K562 (cell line): ENCODE measurements at regions not wholly inside any gene's neighbourhood (a gene's known extent, or its start where the extent isn't known, plus 50 kb on each side); places are given as distances from the start of the nearest gene placed in this dataset.

Experiments used
- ATAC-seq: fragments of 200-7000 bp; cut with Tn5 transposase; 3 replicates; pipeline ENCODE4 v1.9.1; 2020; ENCODE audit warnings: moderate library complexity
- BruUV-seq: library from RNA; stranded (reverse); fragments of 400-500 nt; replicated peaks from 2 replicates; lab custom pipeline; 2021; lab: Mats Ljungman, UMichigan
- CTCF ChIA-PET: fragments of 300-600 bp; formaldehyde crosslinking; extraction: SDS; loops from one replicate; lab custom pipeline; 2021; ENCODE audit warnings: low intra/inter-chr PET ratio; lab: Yijun Ruan, JAX
- POLR2A ChIA-PET: fragments of 300-600, 350-650 bp; sonication (Branson Sonifier 250); formaldehyde crosslinking; extraction: SDS; loops from one replicate; lab custom pipeline; 2021; ENCODE audit warnings: antibody characterized with exemption, inconsistent platforms; lab: Yijun Ruan, JAX
- DNase-seq, 4 experiments: peaks; one replicate each; pipeline versions ENCODE4 v3.0.0 to v3.0.0-alpha.2; 2011 to 2018; ENCODE audit warnings: low spot score in 3 of 4, mixed read lengths in 3 of 4; ENCODE audit errors: extremely low read depth in 1 of 4
- FAIRE-seq: peaks from 2 replicates; lab custom pipeline; 2011; peaks lifted over from hg19 to GRCh38; lab: Jason Lieb, UNC
- H2AFZ ChIP-seq: 2 replicates; pipeline ENCODE4 v1.6.0; 2011; ENCODE audit warnings: low read depth, low read length, control low read depth, inconsistent platforms
- H3K27ac ChIP-seq: fragments of 200-600 bp; 3 replicates; pipeline ENCODE4 v1.8.0; 2011; ENCODE audit warnings: low read depth, mild to moderate bottlenecking, control low read depth, inconsistent platforms, low read length, moderate library complexity, mixed read lengths; ENCODE audit errors: extremely low read depth
- H3K27me3 ChIP-seq, 2 experiments: fragments of 300-600 bp in 1 of 2; 2 replicates in 1 of 2; 3 replicates in 1 of 2; pipeline versions ENCODE4 v1.6.0 to v1.8.0; 2011; ENCODE audit warnings: inconsistent platforms in 2 of 2, low read length in 2 of 2, mild to moderate bottlenecking in 1 of 2, mixed read lengths in 1 of 2, moderate library complexity in 1 of 2; ENCODE audit not compliant: control insufficient read depth in 2 of 2, insufficient read depth in 2 of 2
- H3K36me3 ChIP-seq: fragments of 300-600 bp; 3 replicates; pipeline ENCODE4 v1.8.0; 2011; ENCODE audit warnings: mild to moderate bottlenecking, low read length, inconsistent platforms; ENCODE audit not compliant: control insufficient read depth, insufficient read depth
- H3K4me1 ChIP-seq, 2 experiments: fragments of 200-600 bp in 1 of 2; replicated peaks in 1 of 2; 2 replicates in 1 of 2; 3 replicates in 1 of 2; pipeline versions ENCODE4 v1.5.1 to v1.8.0; 2011; ENCODE audit warnings: inconsistent platforms in 2 of 2, low read length in 2 of 2, mild to moderate bottlenecking in 1 of 2, mixed read lengths in 1 of 2, moderate library complexity in 1 of 2; ENCODE audit not compliant: control insufficient read depth in 2 of 2, insufficient read depth in 2 of 2
- H3K4me2 ChIP-seq: 2 replicates; pipeline ENCODE4 v1.6.1; 2011; ENCODE audit warnings: low read length, control low read depth, inconsistent platforms, mixed read lengths; ENCODE audit not compliant: insufficient read depth
- H3K4me3 ChIP-seq: fragments of 200-600 bp; sonication (generic), shearing (Covaris generic); 2 replicates; pipeline ENCODE4 v1.5.1; 2016; ENCODE audit warnings: control low read depth, inconsistent platforms
- H3K79me2 ChIP-seq: fragments of 200-600 bp; 3 replicates; pipeline ENCODE4 v1.8.0; 2011; ENCODE audit warnings: low read length, inconsistent platforms; ENCODE audit not compliant: control insufficient read depth, insufficient read depth
- H3K9ac ChIP-seq, 2 experiments: 2 replicates each; pipeline versions ENCODE4 v1.6.0 to v1.6.1; 2011; ENCODE audit warnings: low read depth in 2 of 2, low read length in 2 of 2, control low read depth in 1 of 2, inconsistent platforms in 1 of 2, mild to moderate bottlenecking in 1 of 2, mixed read lengths in 1 of 2; ENCODE audit not compliant: insufficient read depth in 1 of 2
- H3K9me1 ChIP-seq: one replicate; pipeline ENCODE4 v1.6.0; 2011; ENCODE audit warnings: inconsistent platforms, mild to moderate bottlenecking, low read length, moderate library complexity; ENCODE audit not compliant: control insufficient read depth, insufficient read depth
- H3K9me3 ChIP-seq: replicated peaks from 2 replicates; pipeline ENCODE4 v1.5.1; 2011; ENCODE audit warnings: low read depth, low read length, inconsistent platforms; ENCODE audit not compliant: control insufficient read depth, insufficient read depth
- H4K20me1 ChIP-seq: replicated peaks from 2 replicates; pipeline ENCODE4 v1.6.1; 2011; ENCODE audit warnings: low read length, inconsistent platforms, mixed read lengths; ENCODE audit not compliant: control insufficient read depth, insufficient read depth
- DDX20 ChIP-seq: fragments of 450-650 bp; IDR thresholded peaks from 2 replicates; pipeline ENCODE4 v1.6.1; 2016; ENCODE audit warnings: missing genetic modification characterization, low read depth, mild to moderate bottlenecking, missing compliant biosample characterization, moderate library complexity
- FOXA1 ChIP-seq: fragments of 450-650 bp; IDR thresholded peaks from 2 replicates; pipeline ENCODE4 v1.6.1; 2016; ENCODE audit warnings: mild to moderate bottlenecking, borderline replicate concordance
- KDM1A ChIP-seq, 2 experiments: fragments of 450-650 bp; IDR thresholded peaks; 2 replicates each; pipeline ENCODE4 v1.6.1; 2016; ENCODE audit warnings: mild to moderate bottlenecking in 2 of 2
- KDM4B ChIP-seq, 2 experiments: fragments of 450-650 bp in 1 of 2; sonication (generic) in 1 of 2; IDR thresholded peaks; 2 replicates each; pipeline ENCODE4 v1.6.1; 2016 to 2017; ENCODE audit warnings: borderline replicate concordance in 2 of 2, antibody characterized with exemption in 1 of 2, low read depth in 1 of 2, mild to moderate bottlenecking in 1 of 2
- KLF10 ChIP-seq: fragments of 250-450 bp; sonication (Bioruptor Pico); IDR thresholded peaks from 2 replicates; pipeline ENCODE4 v1.6.1; 2021; ENCODE audit warnings: matching md5 sums
- NCOA2 ChIP-seq, 2 experiments: fragments of 450-650 bp; IDR thresholded peaks; 2 replicates each; pipeline ENCODE4 v1.6.1; 2018; ENCODE audit warnings: mild to moderate bottlenecking in 2 of 2, moderate library complexity in 1 of 2; ENCODE audit not compliant: partially characterized antibody in 2 of 2
- NKRF ChIP-seq: fragments of 450-650 bp; IDR thresholded peaks from 2 replicates; pipeline ENCODE4 v1.6.1; 2016; ENCODE audit warnings: borderline replicate concordance
- NR2C1 ChIP-seq, 2 experiments: fragments of 450-650 bp; IDR thresholded peaks; 2 replicates each; pipeline ENCODE4 v1.6.1; 2017; ENCODE audit warnings: mild to moderate bottlenecking in 2 of 2, antibody characterized with exemption in 1 of 2, inconsistent platforms in 1 of 2, missing compliant biosample characterization in 1 of 2, missing genetic modification characterization in 1 of 2
- NR3C1 ChIP-seq: sonication (generic); formaldehyde crosslinking; IDR thresholded peaks from 2 replicates; pipeline ENCODE4 v1.8.1; 2022; ENCODE audit warnings: missing genetic modification reagents
- NUFIP1 ChIP-seq: fragments of 450-650 bp; IDR thresholded peaks from 2 replicates; pipeline ENCODE4 v1.6.1; 2018; ENCODE audit not compliant: partially characterized antibody
- SMARCE1 ChIP-seq: fragments of 450-650 bp; IDR thresholded peaks from 2 replicates; pipeline ENCODE4 v1.7.1; 2016; ENCODE audit warnings: mild to moderate bottlenecking
- TAF7 ChIP-seq: fragments of 450-650 bp; IDR thresholded peaks from 2 replicates; pipeline ENCODE4 v1.6.1; 2016; ENCODE audit warnings: missing genetic modification characterization, missing compliant biosample characterization
- U2AF1 ChIP-seq: fragments of 200-400 bp; formaldehyde crosslinking; optimal IDR thresholded peaks from 2 replicates; pipeline ENCODE3; 2017; ENCODE audit warnings: mild to moderate bottlenecking, low read depth, low read length, moderate library complexity
- ZNF121 ChIP-seq: sonication (generic); formaldehyde crosslinking; conservative IDR thresholded peaks from 2 replicates; pipeline ENCODE4 v1.8.0; 2022; ENCODE audit warnings: missing genetic modification reagents
- WGBS: fragments of 100-300 bp; shearing (Covaris generic); methylation state at CpG from one replicate; pipeline ENCODE4 v1.1.6; 2016; ENCODE audit warnings: low coverage, mixed read lengths; ENCODE audit not compliant: insufficient coverage; ENCODE audit errors: missing lambda C conversion rate; 5-methylcytosine and 5-hydroxymethylcytosine counted together
- in situ Hi-C: fragments of 300-500 bp; cut with MboI; formaldehyde crosslinking; loops from 4 replicates; pipeline ENCODE4 v1.15.0; 2018; ENCODE audit warnings: inconsistent platforms, mixed read lengths
- intact Hi-C: fragments of 100-400 bp; cut with micrococcal nuclease; formaldehyde crosslinking; loops from 2 replicates; pipeline ENCODE4 v1.14.2; 2022
- TF ChIP-seq, protein P1 (sequence below): sonication (generic); formaldehyde crosslinking; IDR thresholded peaks from 2 replicates; pipeline ENCODE4 v1.9.0; 2022; ENCODE audit warnings: mild to moderate bottlenecking, missing genetic modification reagents
- TF ChIP-seq, protein P2 (sequence below): IDR thresholded peaks from 2 replicates; pipeline ENCODE4 v1.6.1; 2011; ENCODE audit not compliant: insufficient read length; ENCODE audit errors: extremely low read depth

DNA sequence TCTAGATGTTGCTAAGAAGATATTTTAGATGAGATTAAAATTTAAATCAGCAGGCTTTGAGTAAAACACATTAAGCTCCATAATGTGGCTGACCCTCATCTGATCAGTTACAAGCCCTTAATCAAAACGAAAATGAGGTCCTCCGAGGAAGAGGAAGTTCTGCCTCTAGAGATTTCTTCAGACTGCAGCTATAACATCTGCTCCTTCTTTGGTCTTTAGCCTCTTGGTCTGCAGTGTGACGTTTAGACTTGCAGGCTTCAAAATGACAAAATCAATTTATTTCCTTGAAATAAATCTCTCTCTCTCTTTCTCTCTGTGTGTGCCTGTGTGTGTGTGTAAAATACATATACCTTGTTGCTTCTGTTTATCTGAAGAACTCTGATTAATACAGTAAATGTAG is 1429.8 kb upstream of the CDH9 start:
- Histone ChIP-seq H3K27me3 (no peaks in the 10 kb centered on the region), H3K9ac (no peak overlapping the region), H3K4me3 (no peak overlapping the region), H3K36me3 (no peaks in the 10 kb centered on the region), H3K9me3 (no peaks in the 10 kb centered on the region), H3K79me2 (no peaks in the 10 kb centered on the region), H3K9me1 (no peaks in the 10 kb centered on the region), H2AFZ (no peak overlapping the region), H3K4me1 (no peaks in the 10 kb centered on the region), H3K27ac (no peak overlapping the region), H3K4me2 (no peak overlapping the region), H4K20me1 (no peaks in the 10 kb centered on the region)
- no TSS peak for BruUV-seq
- in situ Hi-C loops (no loop called here), intact Hi-C loops (no loop called here)
- FAIRE-seq (no peak), ATAC-seq (no peak), DNase-seq (no peak)
- CTCF ChIA-PET, result no interaction called here
- WGBS, result 0% methylated on average over 3 of the region's 3 CpGs
- POLR2A ChIA-PET, result no interaction called here
- TF ChIP-seq NR2C1 (IDR thresholded peaks at IDR 0.05) (no peak), NR2C1 (tag; IDR thresholded peaks at IDR 0.05) (no peak), KLF10 (CRISPR knock-in tag) (no peak), TAF7 (tag) (no peak), FOXA1 (no peak), SMARCE1 (no peak)
- TF ChIP-seq, all 486 proteins: peak for 0

- ChIA-PET CTCF (no interaction called here), POLR2A (no interaction called here)
- no peaks in the 10 kb centered on the region for H3K9me3 ChIP-seq
- no peak for TF ChIP-seq KDM1A (IDR thresholded peaks at IDR 0.05)
- no peak for TF ChIP-seq NKRF
- no peak for TF ChIP-seq ZNF121 (CRISPR knock-in tag)
- no peak for TF ChIP-seq NCOA2 (IDR thresholded peaks at IDR 0.05; ENCODE audit: partially characterized antibody in 2 of 2)
- no peak for TF ChIP-seq KDM4B (IDR thresholded peaks at IDR 0.05; ENCODE audit: borderline replicate concordance in 2 of 2, low read depth in 1 of 2)
- TF ChIP-seq U2AF1, result no peak
- TF ChIP-seq, protein P1, sequence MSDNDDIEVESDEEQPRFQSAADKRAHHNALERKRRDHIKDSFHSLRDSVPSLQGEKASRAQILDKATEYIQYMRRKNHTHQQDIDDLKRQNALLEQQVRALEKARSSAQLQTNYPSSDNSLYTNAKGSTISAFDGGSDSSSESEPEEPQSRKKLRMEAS (CRISPR knock-in tag), result no peak
- no peak for TF ChIP-seq NR3C1
- TF ChIP-seq DDX20 (tag), result no peak
- TF ChIP-seq NUFIP1, result no peak
- TF ChIP-seq, protein P2, sequence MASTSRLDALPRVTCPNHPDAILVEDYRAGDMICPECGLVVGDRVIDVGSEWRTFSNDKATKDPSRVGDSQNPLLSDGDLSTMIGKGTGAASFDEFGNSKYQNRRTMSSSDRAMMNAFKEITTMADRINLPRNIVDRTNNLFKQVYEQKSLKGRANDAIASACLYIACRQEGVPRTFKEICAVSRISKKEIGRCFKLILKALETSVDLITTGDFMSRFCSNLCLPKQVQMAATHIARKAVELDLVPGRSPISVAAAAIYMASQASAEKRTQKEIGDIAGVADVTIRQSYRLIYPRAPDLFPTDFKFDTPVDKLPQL, result no peak
- no peaks in the 10 kb centered on the region for H3K79me2 ChIP-seq
- H3K4me1 ChIP-seq, result no peaks in the 10 kb centered on the region
- WGBS, result 5% methylated on average over 4 of the region's 4 CpGs
- H3K4me3 ChIP-seq, result no peak overlapping the region
- no peaks in the 10 kb centered on the region for H3K27me3 ChIP-seq
- no peak for FAIRE-seq
- H3K36me3 ChIP-seq, result no peaks in the 10 kb centered on the region
- H3K4me2 ChIP-seq, result no peak overlapping the region
- BruUV-seq, result no TSS peak
- H4K20me1 ChIP-seq, result no peaks in the 10 kb centered on the region
- no peak overlapping the region for H3K9ac ChIP-seq
- intact Hi-C loops, result no loop called here
- ATAC-seq, result no peak
- H3K9me1 ChIP-seq, result no peaks in the 10 kb centered on the region
- H3K27ac ChIP-seq, result no peak overlapping the region
- H2AFZ ChIP-seq, result no peak overlapping the region
- in situ Hi-C loops, result no loop called here
- DNase-seq, result no peak
Observed at GRCh38 chr5:28463728-28464127, 1425.3 kb upstream of the CDH9 start.
